ENCODE measurements at regions not wholly inside any gene's neighbourhood (a gene's known extent, or its start where the extent isn't known, plus 50 kb on each side); places are given as distances from the start of the nearest gene placed in this dataset.

- TF ChIP-seq ZFX (IDR thresholded peaks at IDR 0.05; ENCODE audit: borderline replicate concordance) = no peak
- TF ChIP-seq CTCF (IDR thresholded peaks at IDR 0.05) = no peak
- H3K27ac ChIP-seq = no peak overlapping the region
These were observed 516.0 kb downstream of the CETN3 start for GRCh38 chr5:89893546-89893945.

- no peak for TF ChIP-seq CTCF (IDR thresholded peaks at IDR 0.05)
- TF ChIP-seq ZFX (IDR thresholded peaks at IDR 0.05; ENCODE audit: borderline replicate concordance) = no peak
- no peak overlapping the region for H3K27ac ChIP-seq
These were observed 523.9 kb downstream of the CETN3 start for GRCh38 chr5:89885670-89886069.

GRCh38 chr5:89883967-89884366, 525.6 kb downstream of the CETN3 start:
- TF ChIP-seq CTCF (IDR thresholded peaks at IDR 0.05) (no peak), ZFX (IDR thresholded peaks at IDR 0.05; ENCODE audit: borderline replicate concordance) (no peak)
- H3K27ac ChIP-seq = no peak overlapping the region

- H3K27ac ChIP-seq = no peak overlapping the region
- TF ChIP-seq ZFX (IDR thresholded peaks at IDR 0.05; ENCODE audit: borderline replicate concordance) (no peak), CTCF (IDR thresholded peaks at IDR 0.05) (no peak)
These were observed 531.1 kb downstream of the CETN3 start for GRCh38 chr5:89878140-89879132.

GRCh38 chr5:89871906-89872305, 537.6 kb downstream of the CETN3 start:
- TF ChIP-seq CTCF (IDR thresholded peaks at IDR 0.05) = no peak
- no peak for TF ChIP-seq ZFX (IDR thresholded peaks at IDR 0.05; ENCODE audit: borderline replicate concordance)

GRCh38 chr5:89869346-89869745, 540.2 kb downstream of the CETN3 start:
- TF ChIP-seq ZFX (IDR thresholded peaks at IDR 0.05; ENCODE audit: borderline replicate concordance) (no peak), CTCF (IDR thresholded peaks at IDR 0.05) (no peak)

More at GRCh38 chr5:89871906-89872305, 537.6 kb downstream of the CETN3 start:
- no peak overlapping the region for H3K27ac ChIP-seq

GRCh38 chr5:89866410-89866809, 543.1 kb downstream of the CETN3 start:
- no peak overlapping the region for H3K27ac ChIP-seq
- TF ChIP-seq ZFX (IDR thresholded peaks at IDR 0.05; ENCODE audit: borderline replicate concordance) = no peak
- no peak for TF ChIP-seq CTCF (IDR thresholded peaks at IDR 0.05)

More at GRCh38 chr5:89869346-89869745, 540.2 kb downstream of the CETN3 start:
- no peak overlapping the region for H3K27ac ChIP-seq
